ENCODE measurements at regions not wholly inside any gene's neighbourhood (a gene's known extent, or its start where the extent isn't known, plus 50 kb on each side); places are given as distances from the start of the nearest gene placed in this dataset.

- TF ChIP-seq EZH2 (IDR thresholded peaks at IDR 0.05; ENCODE audit: borderline replicate concordance, low read depth, low read length, severe bottlenecking) (no peak), CTCF (IDR thresholded peaks at IDR 0.05; ENCODE audit: extremely low read depth in 1 of 2, insufficient read depth in 1 of 2, low read depth in 1 of 2, low read length in 2 of 2) (no peak), POLR2A (IDR thresholded peaks at IDR 0.05; ENCODE audit: low read depth, low read length) (no peak), POLR2AphosphoS5 (IDR thresholded peaks at IDR 0.05; ENCODE audit: insufficient read depth, low read depth, low read length) (no peak), FOS (IDR thresholded peaks at IDR 0.05; ENCODE audit: borderline replicate concordance, insufficient read depth, low read length) (no peak), MYC (IDR thresholded peaks at IDR 0.05; ENCODE audit: low read depth, low read length) (no peak), MAX (IDR thresholded peaks at IDR 0.05; ENCODE audit: insufficient read depth, insufficient read length) (no peak)
Observed at GRCh38 chr4:57665806-57666205, 555.6 kb upstream of the IGFBP7 start.

Data from endothelial cell of umbilical vein (primary cell).